NCI-H1436 treated with DMSO at 0.1 percent for 48 hours (cell line): ENCODE measurements at regions not wholly inside any gene's neighbourhood (a gene's known extent, or its start where the extent isn't known, plus 50 kb on each side); places are given as distances from the start of the nearest gene placed in this dataset.

Experiments used
- DNase-seq: peaks from one replicate; lab custom pipeline; 2025; lab: John Stamatoyannopoulos, UW

DNA sequence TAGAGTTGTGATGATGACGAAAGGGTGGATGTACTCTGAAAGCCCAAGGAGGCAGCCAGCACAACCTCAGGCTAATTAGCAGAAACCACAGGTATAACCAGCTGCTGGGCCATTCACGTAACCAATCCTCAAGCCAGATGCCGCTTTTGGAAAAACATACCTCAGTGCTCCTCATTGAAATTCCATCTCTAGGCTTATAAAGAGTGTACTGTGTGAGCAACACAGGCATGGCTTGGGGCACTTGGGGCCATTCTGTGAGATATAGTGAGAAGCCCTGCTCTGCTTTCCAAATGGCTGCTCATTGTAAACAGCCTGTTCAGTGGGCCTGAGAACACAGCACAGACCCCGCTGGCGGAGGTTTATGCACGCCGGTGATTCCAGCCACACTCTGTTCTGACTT lies 182.1 kb upstream of the HHIP start:
- no peak for DNase-seq

DNA sequence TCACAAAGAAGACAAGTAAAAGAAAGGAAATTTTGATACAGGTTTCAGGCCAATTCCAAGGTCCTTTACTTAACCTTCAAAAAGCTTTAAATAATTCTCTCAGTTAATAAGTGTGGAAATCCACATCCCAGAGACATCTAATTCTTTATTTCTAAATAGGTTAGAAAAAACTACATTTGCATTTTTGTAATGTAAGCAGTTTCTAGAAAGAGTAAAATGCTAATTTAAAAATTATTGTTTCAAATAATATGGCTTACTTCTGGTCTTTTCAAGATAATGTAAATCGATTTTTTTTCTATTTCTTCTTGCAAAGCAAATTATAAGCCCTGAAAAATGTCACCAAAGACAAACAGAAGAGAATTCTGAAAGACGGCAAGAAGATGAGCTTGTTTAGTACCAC lies 180.4 kb upstream of the HHIP start:
- DNase-seq = no peak

DNA sequence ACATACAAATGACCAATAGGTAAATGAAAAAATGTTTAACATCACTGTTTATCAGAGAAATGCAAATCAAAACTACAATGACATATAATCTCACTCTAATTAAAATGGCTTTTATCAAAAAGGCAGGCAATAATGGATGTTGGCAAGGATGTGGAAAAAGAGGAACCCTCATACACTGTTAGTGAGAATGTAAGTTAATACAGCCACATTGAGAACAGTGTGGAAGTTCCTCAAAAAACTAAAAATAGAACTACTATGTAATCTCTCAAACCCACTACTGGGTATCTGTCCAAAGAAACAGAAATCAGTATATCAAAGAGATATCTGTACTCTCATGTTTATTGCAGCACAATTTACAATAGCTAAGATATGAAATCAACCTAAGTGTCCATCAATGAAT lies 165.9 kb upstream of the HHIP start:
- no peak for DNase-seq

DNA sequence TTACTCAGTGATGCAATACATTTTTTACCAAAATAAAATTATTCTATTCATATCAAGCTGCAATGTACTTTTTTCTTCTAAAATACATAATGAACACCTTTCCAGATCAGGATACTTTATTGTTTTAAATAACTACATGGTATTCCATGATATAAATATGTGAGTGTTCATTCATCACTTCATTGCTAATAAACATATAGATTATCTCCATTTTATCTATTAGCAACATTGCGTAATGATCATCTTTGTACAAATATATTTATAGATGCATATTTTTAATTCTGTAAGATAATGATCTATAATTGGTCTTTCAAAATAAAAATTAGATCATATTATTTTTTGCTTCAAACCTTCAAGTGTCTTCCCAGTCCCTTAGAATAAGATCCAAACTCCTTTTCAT lies 156.1 kb upstream of the HHIP start:
- DNase-seq = no peak

DNA sequence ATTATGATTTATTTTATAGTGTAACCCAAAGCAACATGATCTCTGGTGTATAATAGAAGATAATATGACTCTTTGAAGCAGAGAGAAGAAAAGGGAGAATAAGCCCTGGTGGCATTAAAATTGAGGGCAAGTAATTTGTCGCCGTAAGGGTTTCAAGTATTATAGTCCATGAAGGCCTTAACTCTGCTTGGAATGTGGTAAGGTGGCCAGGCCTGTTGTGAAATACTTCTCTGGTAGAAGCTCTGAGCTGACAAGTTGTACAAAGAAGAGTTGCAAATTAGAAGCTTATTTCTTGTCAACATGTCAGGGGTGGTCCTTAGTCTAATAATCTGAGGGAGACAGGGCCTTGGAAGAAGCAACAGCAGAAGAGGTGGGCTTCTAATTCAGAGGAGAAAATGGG lies 151.7 kb upstream of the HHIP start:
- no peak for DNase-seq

DNA sequence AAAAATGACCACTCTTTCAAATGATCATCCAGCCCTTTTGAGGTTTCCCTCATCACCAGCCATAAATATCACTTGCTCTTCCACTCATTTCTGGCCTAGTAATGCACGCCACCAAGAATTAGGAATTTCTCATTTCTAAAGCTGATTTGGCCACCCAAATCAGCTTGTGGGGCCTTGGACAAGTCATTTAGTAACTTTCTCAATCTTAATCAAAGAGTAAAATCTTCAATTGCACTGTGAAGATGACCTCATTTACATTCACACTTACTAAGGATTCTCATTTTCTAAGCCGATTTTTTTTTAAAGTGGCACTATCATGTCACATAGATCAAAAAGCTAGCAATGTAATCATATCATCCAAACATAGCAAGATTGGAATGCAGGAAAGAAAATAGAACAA lies 150.0 kb upstream of the HHIP start:
- DNase-seq = no peak

DNA sequence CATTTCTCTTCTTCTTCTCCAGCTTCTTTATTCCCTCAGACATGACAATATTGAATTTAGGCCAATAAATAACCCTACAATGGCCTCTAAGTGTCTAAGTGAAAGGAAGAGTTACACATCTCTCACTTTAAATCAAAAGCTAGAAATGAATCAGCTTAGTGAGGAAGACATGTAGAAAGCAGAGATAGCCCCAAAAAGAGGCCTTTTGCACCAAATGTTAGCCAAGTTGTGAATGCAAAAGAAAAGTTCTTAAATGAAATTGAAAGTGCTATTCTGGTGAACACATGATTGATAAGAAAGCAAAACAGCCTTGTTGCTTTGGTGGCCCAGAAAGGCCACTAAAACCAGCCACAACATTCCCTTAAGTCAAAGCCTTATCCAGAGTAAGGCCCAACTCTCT lies 146.2 kb upstream of the HHIP start:
- no peak for DNase-seq

DNA sequence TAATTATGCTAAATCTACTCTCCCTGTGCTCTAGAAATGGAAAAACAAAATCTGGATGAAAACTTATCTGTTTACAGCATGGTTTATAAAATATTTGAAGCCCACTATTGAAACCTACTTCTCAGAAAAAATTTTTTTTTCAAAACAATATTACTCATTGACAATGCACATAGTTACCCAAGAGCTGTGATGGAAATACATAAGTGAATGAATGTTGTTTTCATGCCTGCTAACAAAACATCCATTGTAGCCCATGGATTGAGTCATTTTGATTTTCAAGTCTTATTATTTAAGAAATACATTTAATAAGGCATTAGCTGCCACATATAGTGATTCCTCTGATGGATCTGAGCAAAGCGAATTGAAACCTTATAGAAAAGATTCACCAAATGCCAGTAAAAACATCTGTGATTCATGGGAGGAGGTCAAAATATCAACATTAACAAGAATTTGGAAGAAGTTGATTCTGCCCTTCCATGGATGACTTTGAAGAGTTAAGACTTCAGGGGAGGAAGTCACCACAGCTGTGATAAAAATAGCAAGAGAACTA lies 144.7 kb upstream of the HHIP start:
- DNase-seq = no peak

DNA sequence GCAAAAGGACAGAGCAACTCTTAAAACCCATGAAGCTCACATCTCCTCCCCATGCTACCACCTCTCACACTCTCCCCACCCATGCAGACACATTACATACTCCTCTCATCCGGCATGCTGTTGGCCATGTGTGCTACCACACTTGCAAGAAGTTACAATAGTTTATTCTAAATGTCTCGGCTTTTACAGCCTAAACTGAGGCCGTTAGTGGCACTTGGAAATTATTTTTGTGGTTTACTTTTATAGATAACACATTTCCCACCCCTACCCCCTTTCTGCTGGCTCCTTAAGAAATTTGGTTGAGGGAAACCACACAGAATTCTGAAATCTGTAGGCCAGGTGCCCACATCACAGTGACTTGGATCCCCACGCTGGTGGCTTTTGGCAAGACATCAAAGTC lies 141.1 kb upstream of the HHIP start:
- no peak for DNase-seq

DNA sequence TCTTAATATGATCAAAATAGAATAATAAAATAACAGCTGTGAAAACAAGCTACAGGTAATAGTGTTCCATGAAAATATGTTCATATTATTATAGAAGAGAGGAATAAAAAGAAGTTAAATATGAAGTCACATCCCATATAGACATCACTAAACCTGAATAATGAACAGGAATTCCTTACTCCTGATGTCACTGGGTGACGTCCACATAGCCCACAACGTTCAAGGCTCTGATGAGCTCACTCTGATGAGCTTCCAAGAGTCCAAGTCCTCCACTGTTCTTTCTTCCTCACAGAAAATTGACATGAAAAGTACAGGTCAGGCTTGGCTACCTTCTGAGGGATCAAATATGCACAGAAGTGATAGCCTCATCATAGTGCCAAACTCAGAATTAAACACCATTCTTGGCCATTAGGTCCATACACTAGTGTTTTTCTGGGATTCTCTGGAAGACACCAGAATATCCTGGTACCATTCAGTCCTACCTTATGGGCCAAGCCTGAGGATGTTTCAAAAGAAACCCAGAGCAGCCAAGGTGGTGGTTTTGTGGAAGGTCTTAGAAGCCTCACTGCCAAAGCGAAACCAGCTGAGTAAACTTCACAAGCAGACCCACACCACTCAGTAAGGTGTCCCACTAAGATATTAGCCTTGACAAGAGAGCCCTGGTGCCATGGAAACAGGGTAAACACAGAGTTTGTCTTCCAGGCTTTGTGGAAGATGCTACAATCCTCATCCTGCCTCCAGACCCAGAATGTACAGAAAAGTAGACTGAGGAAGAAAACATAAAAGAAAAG lies 138.4 kb upstream of the HHIP start:
- no peak for DNase-seq

DNA sequence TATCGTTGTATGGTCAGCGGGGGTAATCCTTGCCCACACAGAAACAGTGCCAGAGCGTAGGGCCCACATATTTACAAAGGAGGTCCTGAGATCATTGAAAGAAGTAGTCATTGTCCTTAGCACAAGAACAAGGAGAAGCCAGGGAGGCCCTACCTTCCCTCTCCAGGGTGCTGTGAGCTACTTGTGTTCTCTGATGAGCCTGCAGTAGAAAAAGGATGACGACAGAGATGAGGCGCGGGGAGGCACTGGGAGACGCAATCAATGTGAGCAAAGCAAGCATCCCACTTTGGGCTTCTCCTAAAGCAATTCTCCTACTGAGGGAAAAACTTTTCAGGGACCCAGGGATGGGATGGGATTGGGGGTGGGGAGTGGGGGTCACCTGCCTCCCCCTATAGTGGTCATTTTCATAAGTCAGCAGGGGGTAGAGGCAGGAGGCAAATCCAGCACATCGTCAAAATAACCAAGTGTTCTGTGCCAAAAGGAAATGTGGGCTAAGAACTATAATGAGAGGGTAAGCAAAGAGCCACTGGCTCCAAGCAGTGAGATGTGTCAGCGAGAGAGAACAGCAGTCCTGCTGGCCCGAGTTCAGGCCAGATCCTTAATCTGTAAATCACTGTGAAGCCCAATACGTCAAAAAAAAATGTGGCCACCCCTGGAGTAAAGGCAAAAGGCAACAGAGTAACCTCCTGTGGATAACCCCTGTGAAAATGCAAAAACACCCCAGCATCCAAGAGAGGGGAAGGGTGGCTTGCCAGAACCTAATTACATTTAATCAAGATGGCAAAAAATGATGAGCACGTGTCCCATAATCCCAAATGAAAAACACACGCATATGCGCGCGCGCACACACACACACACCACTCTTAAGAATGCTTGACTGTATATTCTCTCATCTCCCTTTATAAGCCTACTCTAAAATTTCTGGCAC lies 136.6 kb upstream of the HHIP start:
- no peak for DNase-seq

DNA sequence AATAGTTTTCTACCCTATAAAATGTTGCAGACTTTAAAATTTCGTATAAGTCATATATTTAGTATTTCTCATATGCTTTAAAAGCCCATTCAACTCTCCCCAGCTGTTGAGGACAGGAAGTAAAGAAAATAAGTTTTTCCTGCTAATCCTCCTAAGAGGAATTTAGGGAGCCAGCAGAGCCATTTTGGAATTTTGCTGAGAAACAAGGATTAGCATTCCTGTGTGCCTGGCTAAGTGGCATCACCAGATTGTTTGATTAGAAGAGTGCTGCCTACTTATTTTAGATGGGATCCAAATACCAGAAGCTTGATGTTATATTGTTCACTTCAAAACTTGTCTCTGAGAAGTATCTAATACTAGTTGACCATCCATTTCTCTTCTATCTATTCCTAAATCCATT lies 131.2 kb upstream of the HHIP start:
- DNase-seq = no peak

DNA sequence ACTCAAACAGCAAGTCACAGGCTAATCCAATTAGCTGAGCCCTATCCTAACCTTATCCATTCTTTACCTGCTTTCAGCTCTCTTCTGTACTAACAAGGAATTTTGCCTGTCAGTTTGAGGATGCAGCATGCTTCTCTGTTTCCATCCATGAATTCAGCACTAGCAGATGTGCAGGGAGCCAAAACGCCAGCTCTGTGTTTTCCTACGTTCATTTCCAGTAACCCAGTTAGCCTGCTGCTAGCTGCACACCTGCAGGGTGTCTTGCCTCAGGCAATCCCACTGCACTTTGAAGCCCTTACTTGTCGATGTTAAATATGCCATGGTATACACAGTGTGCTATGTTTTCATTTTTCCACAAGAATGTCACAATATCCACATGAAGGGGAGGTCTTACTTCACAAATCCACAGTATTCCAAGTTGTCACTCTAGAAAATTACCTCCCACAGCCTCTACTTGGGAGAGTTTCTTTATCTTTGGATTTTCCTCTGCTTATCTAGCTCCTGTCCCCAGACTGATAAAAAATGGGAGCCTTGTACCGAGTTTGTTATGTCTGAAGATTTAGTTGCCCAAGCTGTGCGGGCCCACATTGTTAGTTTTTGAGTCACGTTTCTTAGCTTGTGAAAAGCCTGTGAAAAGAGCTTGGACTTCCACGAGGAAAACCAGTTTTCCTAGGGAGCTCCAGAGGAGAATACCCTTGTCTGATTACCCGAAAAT lies 127.6 kb upstream of the HHIP start:
- no peak for DNase-seq

DNA sequence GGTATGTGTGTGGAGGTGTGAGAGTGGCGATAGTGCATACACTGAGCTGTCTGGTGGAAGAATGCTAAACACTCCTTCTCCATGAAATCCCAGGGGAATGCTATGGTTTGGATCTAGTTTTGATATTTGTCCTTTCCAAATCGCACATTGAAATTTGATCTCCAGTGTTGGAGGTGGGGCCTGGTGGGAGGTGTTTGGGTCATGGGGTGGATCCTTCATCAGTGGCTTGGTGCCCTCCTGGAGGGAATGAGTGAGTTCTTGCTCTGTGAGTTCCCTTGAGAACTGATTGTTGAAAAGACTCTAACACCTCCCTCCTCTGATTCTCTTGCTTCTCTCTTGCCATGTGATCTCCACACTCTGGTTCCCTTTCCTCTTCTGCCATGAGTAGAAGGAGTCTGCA lies 114.1 kb upstream of the HHIP start:
- DNase-seq = no peak

DNA sequence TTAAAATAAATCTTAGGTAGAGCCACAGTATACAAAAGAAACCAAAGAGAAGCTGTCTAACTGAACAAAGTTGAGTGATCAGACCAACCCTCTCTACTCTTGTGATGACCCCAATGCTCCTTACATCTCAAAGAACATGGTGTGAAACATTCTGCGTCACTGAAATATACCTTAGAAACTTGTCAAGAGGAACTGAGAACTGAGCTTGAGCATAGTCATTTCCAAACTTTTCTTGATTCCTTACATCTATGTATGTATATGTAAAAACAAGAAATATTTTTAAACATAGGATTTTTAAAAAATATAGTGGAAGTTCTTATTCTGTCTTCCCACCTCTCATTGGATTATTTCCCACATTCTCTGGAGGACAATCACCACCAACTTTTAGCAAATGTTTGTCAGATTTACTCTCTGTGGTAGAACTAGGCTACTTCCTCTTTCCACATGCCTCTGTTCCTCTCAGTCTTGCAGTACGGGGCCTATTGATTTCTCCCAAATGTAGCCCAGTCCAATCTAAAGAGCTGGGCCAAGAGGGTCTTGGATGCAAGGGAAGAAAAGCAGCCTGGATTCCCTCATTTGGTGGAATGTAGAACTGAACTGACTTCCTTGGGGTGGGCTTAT lies 98.2 kb upstream of the HHIP start:
- DNase-seq = no peak

DNA sequence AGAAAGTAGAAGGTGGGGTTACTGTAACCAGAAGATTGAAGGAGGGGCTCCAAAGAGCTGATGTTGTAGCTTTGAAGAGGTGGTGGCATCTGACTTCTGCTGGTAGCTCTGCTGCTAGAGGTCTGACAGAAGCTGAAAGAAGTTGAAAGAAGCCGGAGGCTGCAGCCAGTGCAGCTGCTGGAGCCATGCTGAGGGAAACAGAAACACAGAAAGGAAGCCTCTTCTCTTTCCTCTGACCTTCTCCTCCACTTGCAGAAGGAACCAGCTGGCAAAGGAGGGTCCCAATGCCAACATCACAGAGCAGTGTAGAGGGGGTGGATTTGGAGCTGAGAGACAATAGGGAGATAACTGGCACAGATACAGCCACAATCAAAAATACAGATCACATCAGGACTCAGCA lies 89.3 kb upstream of the HHIP start:
- no peak for DNase-seq

DNA sequence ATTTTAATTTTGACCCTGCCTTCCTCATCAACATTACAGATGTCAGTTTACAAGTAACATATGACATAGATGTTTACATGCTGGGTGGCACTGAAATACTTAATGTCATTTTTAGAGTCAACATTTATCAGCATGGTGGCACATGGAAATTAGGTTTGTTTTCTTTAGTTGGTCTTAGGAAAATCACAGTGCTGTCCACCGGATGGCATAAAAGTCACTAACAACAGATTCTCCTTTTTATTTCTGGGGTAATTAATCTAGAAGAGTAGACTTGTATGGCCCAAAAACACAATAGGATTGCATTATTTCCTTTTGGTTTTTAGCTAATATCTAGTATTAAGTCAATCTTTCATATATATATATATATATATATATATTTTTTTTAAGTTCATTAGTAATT lies 88.6 kb upstream of the HHIP start:
- no peak for DNase-seq

DNA sequence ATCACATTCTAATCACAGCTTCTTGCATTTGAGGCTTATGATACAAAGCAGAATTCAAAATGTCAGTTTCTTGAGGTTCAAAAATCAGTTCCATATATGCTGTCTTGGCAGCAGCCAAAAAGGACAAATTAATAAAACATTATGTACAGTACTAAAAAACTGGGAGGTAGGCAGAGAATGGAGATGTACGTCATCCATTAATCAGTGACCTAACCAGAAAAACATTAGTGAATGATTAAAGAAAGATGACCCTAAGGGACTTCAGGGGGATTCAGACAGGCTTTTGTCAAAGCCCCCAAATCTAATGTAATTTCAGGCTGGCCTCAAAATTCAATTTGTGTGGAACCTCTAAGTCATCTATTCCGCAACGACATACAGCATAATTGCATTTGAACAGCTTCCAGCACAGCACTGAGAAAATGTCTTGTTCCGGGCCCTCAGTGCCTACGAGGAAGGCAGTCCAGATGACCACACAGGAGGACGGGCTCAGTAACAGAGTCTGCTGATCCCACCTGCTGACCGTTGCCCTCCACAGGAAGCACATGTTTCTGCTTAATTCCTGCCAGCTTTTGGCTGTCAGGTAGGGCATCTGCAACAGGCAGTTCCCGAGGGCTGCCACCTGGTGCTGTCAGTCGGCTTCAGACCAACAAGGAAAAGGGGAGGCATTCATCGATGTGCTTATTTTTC lies 83.8 kb upstream of the HHIP start:
- no peak for DNase-seq

DNA sequence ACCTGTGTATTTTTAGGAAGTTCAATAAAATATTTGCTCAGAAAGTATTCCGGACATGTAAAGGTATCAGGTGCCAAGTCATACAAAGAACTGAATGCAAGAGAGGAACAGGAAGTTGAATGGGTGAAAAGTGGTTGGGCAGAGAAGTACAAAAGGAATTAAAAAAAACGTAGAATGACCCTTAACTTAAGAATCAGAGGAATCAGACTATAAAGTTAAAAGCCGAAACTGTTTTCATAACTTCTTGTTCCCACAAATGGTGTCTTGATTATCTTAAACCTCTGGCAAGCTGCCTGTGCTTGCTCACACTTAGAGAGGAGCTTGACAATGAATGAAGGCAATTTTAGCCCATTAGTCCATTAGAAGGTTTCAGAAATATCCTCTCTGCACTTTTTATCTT lies 81.6 kb upstream of the HHIP start:
- no peak for DNase-seq

DNA sequence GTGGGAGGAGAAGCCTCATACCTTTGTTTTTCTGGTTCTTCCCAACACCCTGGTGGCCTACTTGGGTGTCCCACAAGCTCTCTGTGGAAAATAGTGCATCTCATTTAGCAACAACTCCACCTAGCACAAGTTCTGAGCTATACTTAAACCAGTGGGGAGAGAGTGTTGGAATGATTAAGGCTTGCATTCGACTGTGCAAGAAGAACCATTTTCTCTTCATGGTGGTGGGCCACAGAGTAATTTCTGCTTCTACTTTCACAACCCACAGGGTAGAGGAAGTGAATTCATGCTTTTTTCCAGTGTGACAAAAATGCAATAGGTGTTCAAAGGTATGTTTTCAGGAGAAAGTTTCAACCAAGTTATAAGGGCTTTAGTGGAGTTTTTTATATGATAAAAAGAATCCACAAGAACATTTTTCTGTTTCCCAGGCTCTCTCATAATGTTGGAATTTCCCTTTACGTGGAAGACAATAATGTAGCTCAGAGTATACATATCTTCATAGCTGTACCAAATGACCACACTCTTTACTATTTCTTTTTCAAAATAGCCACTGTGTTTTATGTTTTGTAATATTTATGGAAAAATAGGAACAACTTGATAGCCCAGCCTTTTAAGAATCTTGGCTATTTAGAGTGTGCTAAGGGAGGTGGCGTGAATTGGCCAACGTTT lies 80.3 kb upstream of the HHIP start:
- no peak for DNase-seq

DNA sequence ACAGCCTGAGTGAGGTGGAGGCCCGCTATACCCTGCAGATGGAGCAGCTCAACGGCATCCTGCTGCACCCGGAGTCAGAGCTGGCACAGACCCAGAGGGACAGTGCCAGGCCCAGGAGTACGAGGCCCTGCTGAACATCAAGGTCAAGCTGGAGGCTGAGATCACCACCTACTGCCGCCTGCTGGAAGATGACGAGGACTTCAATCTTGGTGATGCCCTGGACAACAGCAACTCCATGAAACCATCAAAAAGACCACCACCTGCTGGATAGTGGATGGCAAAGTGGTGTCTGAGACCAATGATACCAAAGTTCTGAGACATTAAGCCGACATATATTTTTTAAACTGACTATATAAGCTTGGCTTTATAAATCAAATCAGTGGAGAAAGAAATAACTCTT lies 73.3 kb upstream of the HHIP start:
- no peak for DNase-seq
